ENCODE measurements at regions not wholly inside any gene's neighbourhood (a gene's known extent, or its start where the extent isn't known, plus 50 kb on each side); places are given as distances from the start of the nearest gene placed in this dataset.

GRCh38 chr2:224261326-224261725 is 140.6 kb downstream of the FAM124B start:
- H3K36me3 ChIP-seq (ENCODE audit: insufficient read depth, low read length) = no peaks in the 10 kb centered on the region
- H3K4me1 ChIP-seq (ENCODE audit: insufficient read depth, low read length, poor library complexity, severe bottlenecking) = no peaks in the 10 kb centered on the region
- H2AFZ ChIP-seq (ENCODE audit: low read length) = no peak overlapping the region
- no peaks in the 10 kb centered on the region for H3F3A ChIP-seq (ENCODE audit: low read depth)
- TF ChIP-seq CTCF (conservative IDR thresholded peaks at IDR 0.05; ENCODE audit: low read length) (no peak), EZH2phosphoT487 (IDR thresholded peaks at IDR 0.05; ENCODE audit: borderline replicate concordance) (no peak)
- no peaks in the 10 kb centered on the region for H3K9me3 ChIP-seq (ENCODE audit: insufficient read depth, low read depth, low read length)
- no peak overlapping the region for H3K9ac ChIP-seq (ENCODE audit: low read depth, low read length, poor library complexity, severe bottlenecking)
- no peak overlapping the region for H3K4me2 ChIP-seq (ENCODE audit: low read depth, low read length, poor library complexity, severe bottlenecking)
- H3K4me3 ChIP-seq (ENCODE audit: low read length, poor library complexity, severe bottlenecking) = no peak overlapping the region
- H3K9me2 ChIP-seq (replicated peaks; ENCODE audit: low read depth, low read length) = no peaks in the 10 kb centered on the region
- H3K27me3 ChIP-seq (ENCODE audit: insufficient read depth, low read length, poor library complexity, severe bottlenecking) = no peaks in the 10 kb centered on the region
- no peaks in the 10 kb centered on the region for H4K20me1 ChIP-seq (ENCODE audit: insufficient read depth, low read length, poor library complexity, severe bottlenecking)
- H3K79me2 ChIP-seq (ENCODE audit: insufficient read depth, low read length) = no peaks in the 10 kb centered on the region

GRCh38 chr2:224260372-224261020 is 141.4 kb downstream of the FAM124B start:
- TF ChIP-seq CTCF (conservative IDR thresholded peaks at IDR 0.05; ENCODE audit: low read length) = no peak
- no peak for TF ChIP-seq EZH2phosphoT487 (IDR thresholded peaks at IDR 0.05; ENCODE audit: borderline replicate concordance)
- Histone ChIP-seq H3K4me1 (ENCODE audit: insufficient read depth, low read length, poor library complexity, severe bottlenecking) (no peaks in the 10 kb centered on the region), H3K9me2 (replicated peaks; ENCODE audit: low read depth, low read length) (no peaks in the 10 kb centered on the region), H3K79me2 (ENCODE audit: insufficient read depth, low read length) (no peaks in the 10 kb centered on the region), H4K20me1 (ENCODE audit: insufficient read depth, low read length, poor library complexity, severe bottlenecking) (no peaks in the 10 kb centered on the region), H3K9me3 (ENCODE audit: insufficient read depth, low read depth, low read length) (no peaks in the 10 kb centered on the region), H3F3A (ENCODE audit: low read depth) (no peaks in the 10 kb centered on the region), H3K27me3 (ENCODE audit: insufficient read depth, low read length, poor library complexity, severe bottlenecking) (no peaks in the 10 kb centered on the region), H2AFZ (ENCODE audit: low read length) (no peak overlapping the region), H3K36me3 (ENCODE audit: insufficient read depth, low read length) (no peaks in the 10 kb centered on the region), H3K9ac (ENCODE audit: low read depth, low read length, poor library complexity, severe bottlenecking) (no peak overlapping the region), H3K4me3 (ENCODE audit: low read length, poor library complexity, severe bottlenecking) (no peak overlapping the region), H3K4me2 (ENCODE audit: low read depth, low read length, poor library complexity, severe bottlenecking) (no peak overlapping the region)

DNA sequence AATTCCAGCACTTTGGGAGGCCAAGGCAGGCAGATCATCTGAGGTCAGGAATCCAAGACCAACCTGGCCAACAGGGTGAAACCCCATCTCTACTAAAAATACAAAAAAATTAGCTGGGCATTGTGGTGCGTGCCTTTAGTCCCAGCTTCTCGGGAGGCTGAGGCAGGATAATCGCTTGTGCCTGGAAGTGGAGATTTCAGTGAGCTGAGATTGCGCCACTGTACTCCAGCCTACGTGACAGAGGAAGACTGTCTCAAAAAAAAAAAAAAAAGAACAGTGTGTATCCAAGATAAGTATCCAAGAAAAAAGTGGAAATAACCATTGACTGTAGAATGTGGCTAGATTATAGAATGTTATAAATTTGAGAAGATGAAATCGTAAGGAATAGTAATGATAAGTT is 142.1 kb downstream of the FAM124B start:
- Histone ChIP-seq H3K4me2 (ENCODE audit: low read depth, low read length, poor library complexity, severe bottlenecking) (no peak overlapping the region), H3K27me3 (ENCODE audit: insufficient read depth, low read length, poor library complexity, severe bottlenecking) (no peaks in the 10 kb centered on the region), H3K9me3 (ENCODE audit: insufficient read depth, low read depth, low read length) (no peaks in the 10 kb centered on the region), H3K4me3 (ENCODE audit: low read length, poor library complexity, severe bottlenecking) (no peak overlapping the region), H3K9ac (ENCODE audit: low read depth, low read length, poor library complexity, severe bottlenecking) (no peak overlapping the region), H3K36me3 (ENCODE audit: insufficient read depth, low read length) (no peaks in the 10 kb centered on the region), H2AFZ (ENCODE audit: low read length) (no peak overlapping the region), H3K79me2 (ENCODE audit: insufficient read depth, low read length) (no peaks in the 10 kb centered on the region), H3K4me1 (ENCODE audit: insufficient read depth, low read length, poor library complexity, severe bottlenecking) (no peaks in the 10 kb centered on the region), H3F3A (ENCODE audit: low read depth) (no peaks in the 10 kb centered on the region), H3K9me2 (replicated peaks; ENCODE audit: low read depth, low read length) (no peaks in the 10 kb centered on the region), H4K20me1 (ENCODE audit: insufficient read depth, low read length, poor library complexity, severe bottlenecking) (no peaks in the 10 kb centered on the region)
- TF ChIP-seq EZH2phosphoT487 (IDR thresholded peaks at IDR 0.05; ENCODE audit: borderline replicate concordance) (no peak), CTCF (conservative IDR thresholded peaks at IDR 0.05; ENCODE audit: low read length) (no peak)
